Activated naive CD4-positive, alpha-beta T cell treated with anti-CD3 and anti-CD28 coated beads for 36 hours (primary cell): ENCODE measurements at regions not wholly inside any gene's neighbourhood (a gene's known extent, or its start where the extent isn't known, plus 50 kb on each side); places are given as distances from the start of the nearest gene placed in this dataset.

Source experiments
- CTCF ChIA-PET: fragments of 350-600 bp; sonication (Branson Sonifier 250); formaldehyde crosslinking; loops from one replicate; lab custom pipeline; 2021; ENCODE audit warnings: antibody characterized with exemption; lab: Charles Lee
- DNase-seq: peaks from one replicate; pipeline ENCODE4 v3.0.0-alpha.2; 2020
- H3K27ac Mint-ChIP-seq: one replicate; pipeline ENCODE4 v1.8.0; 2021; ENCODE audit warnings: mild to moderate bottlenecking, mixed read lengths
- H3K27me3 Mint-ChIP-seq: one replicate; pipeline ENCODE4 v1.8.0; 2021; ENCODE audit warnings: low read depth, mixed read lengths
- H3K36me3 Mint-ChIP-seq: one replicate; pipeline ENCODE4 v1.8.0; 2021; ENCODE audit warnings: low read depth, mixed read lengths
- H3K4me1 Mint-ChIP-seq: one replicate; pipeline ENCODE4 v1.8.0; 2021; ENCODE audit warnings: low read depth, mixed read lengths
- H3K4me3 Mint-ChIP-seq: one replicate; pipeline ENCODE4 v1.8.0; 2021; ENCODE audit warnings: mild to moderate bottlenecking, moderate library complexity, mixed read lengths
- H3K9me3 Mint-ChIP-seq: one replicate; pipeline ENCODE4 v1.8.0; 2021; ENCODE audit warnings: mixed read lengths
- intact Hi-C: fragments of 100-400 bp; cut with micrococcal nuclease; formaldehyde crosslinking; loops from one replicate; pipeline ENCODE4 v1.15.1; 2023

- CTCF ChIA-PET = no interaction called here
- DNase-seq = no peak
These were observed 376.4 kb downstream of the SNAPC1 start for GRCh38 chr14:62138593-62138992.

GRCh38 chr14:62141139-62141538, 378.9 kb downstream of the SNAPC1 start:
- CTCF ChIA-PET = no interaction called here
- DNase-seq = no peak
- no peaks in the 10 kb centered on the region for H3K36me3 Mint-ChIP-seq
- no peak overlapping the region for H3K4me3 Mint-ChIP-seq
- peaks cover 21% of the 10 kb centered on the region for H3K27me3 Mint-ChIP-seq
- no peaks in the 10 kb centered on the region for H3K9me3 Mint-ChIP-seq
- intact Hi-C loops = no loop called here
- no peak overlapping the region for H3K27ac Mint-ChIP-seq
- H3K4me1 Mint-ChIP-seq = no peaks in the 10 kb centered on the region

More at GRCh38 chr14:62138593-62138992, 376.4 kb downstream of the SNAPC1 start:
- intact Hi-C loops = no loop called here
- Mint-ChIP-seq H3K27me3 (peaks cover 29% of the 10 kb centered on the region), H3K4me3 (no peak overlapping the region), H3K36me3 (no peaks in the 10 kb centered on the region), H3K27ac (no peak overlapping the region), H3K4me1 (no peaks in the 10 kb centered on the region), H3K9me3 (no peaks in the 10 kb centered on the region)

GRCh38 chr14:62143245-62143644, 381.0 kb downstream of the SNAPC1 start:
- intact Hi-C loops = no loop called here
- CTCF ChIA-PET = interaction anchor here (0.8 kb wide), 1 partner anchor 13 kb away, joined by 4 read pairs; no protein-coding TSS in a partner anchor
- H3K9me3 Mint-ChIP-seq = peaks cover 13% of the 10 kb centered on the region
- H3K36me3 Mint-ChIP-seq = no peaks in the 10 kb centered on the region
- H3K4me3 Mint-ChIP-seq = no peak overlapping the region
- no peak for DNase-seq
- H3K27ac Mint-ChIP-seq = no peak overlapping the region
- H3K4me1 Mint-ChIP-seq = no peaks in the 10 kb centered on the region
- peaks cover 12% of the 10 kb centered on the region for H3K27me3 Mint-ChIP-seq

DNA sequence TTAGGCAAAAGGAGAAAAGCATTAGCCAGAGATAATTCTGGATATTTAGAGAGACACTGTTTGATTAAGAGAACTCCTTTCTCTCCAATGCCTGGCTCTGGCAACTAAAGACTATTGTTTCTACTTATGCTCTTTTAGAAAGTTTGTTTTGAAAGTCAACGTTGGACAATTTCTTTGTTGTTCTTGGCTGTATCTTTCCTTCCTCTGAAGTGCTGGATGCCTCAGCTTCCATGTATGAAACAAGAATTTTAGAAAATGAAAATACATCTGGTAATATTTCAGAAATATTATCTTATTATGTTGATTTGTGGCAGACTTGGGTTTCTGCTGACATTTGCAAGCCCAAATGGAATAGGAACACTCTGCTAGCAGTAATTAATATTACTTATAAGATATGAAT, 382.6 kb downstream of the SNAPC1 start:
- intact Hi-C loops = no loop called here
- no peaks in the 10 kb centered on the region for H3K4me1 Mint-ChIP-seq
- DNase-seq = no peak
- no peak overlapping the region for H3K27ac Mint-ChIP-seq
- CTCF ChIA-PET = no interaction called here
- peaks cover 12% of the 10 kb centered on the region for H3K27me3 Mint-ChIP-seq
- H3K36me3 Mint-ChIP-seq = no peaks in the 10 kb centered on the region
- H3K4me3 Mint-ChIP-seq = no peak overlapping the region
- peaks cover 18% of the 10 kb centered on the region for H3K9me3 Mint-ChIP-seq

- no peak overlapping the region for H3K27ac Mint-ChIP-seq
- intact Hi-C loops = no loop called here
- H3K4me1 Mint-ChIP-seq = no peaks in the 10 kb centered on the region
- CTCF ChIA-PET = interaction anchor here (0.6 kb wide), 1 partner anchor 1294 kb away, joined by 3 read pairs; no protein-coding TSS in a partner anchor
- no peak for DNase-seq
- peaks cover 5% of the 10 kb centered on the region for H3K27me3 Mint-ChIP-seq
- peaks cover 18% of the 10 kb centered on the region for H3K9me3 Mint-ChIP-seq
- H3K4me3 Mint-ChIP-seq = no peak overlapping the region
- no peaks in the 10 kb centered on the region for H3K36me3 Mint-ChIP-seq
These were observed 383.8 kb downstream of the SNAPC1 start for GRCh38 chr14:62146030-62146429.

DNA sequence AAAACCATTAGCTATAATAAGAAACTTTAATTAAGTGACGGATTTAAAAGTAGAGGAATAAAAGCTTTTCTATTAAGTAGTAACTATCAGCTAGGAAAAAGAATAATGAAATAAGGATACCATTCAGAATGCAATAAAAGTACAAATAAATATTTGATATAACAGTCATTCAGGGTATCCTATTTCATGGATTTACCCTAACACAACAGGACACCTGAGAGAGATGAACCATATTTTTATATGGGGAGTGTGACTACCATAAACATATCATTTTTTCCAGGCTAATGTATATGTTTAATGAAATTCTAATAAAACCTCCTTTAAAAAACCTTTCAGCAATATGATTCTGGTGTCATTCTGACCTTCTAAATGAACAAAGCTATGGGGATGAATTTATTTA, 393.8 kb downstream of the SNAPC1 start:
- Mint-ChIP-seq H3K27me3 (peaks cover 6% of the 10 kb centered on the region), H3K27ac (no peak overlapping the region), H3K4me1 (no peaks in the 10 kb centered on the region), H3K9me3 (no peaks in the 10 kb centered on the region), H3K36me3 (no peaks in the 10 kb centered on the region), H3K4me3 (no peak overlapping the region)
- DNase-seq = no peak
- intact Hi-C loops = no loop called here
- CTCF ChIA-PET = interaction anchor here (1.3 kb wide), 1 partner anchor 13 kb away, joined by 4 read pairs; no protein-coding TSS in a partner anchor

- Mint-ChIP-seq H3K27me3 (peaks cover 8% of the 10 kb centered on the region), H3K4me3 (no peak overlapping the region), H3K4me1 (no peaks in the 10 kb centered on the region), H3K36me3 (no peaks in the 10 kb centered on the region), H3K27ac (no peak overlapping the region), H3K9me3 (no peaks in the 10 kb centered on the region)
- CTCF ChIA-PET = no interaction called here
- DNase-seq = no peak
- intact Hi-C loops = no loop called here
These were observed 396.6 kb downstream of the SNAPC1 start for GRCh38 chr14:62158779-62159178.

GRCh38 chr14:62159314-62159713, 397.1 kb downstream of the SNAPC1 start:
- Mint-ChIP-seq H3K27me3 (peaks cover 12% of the 10 kb centered on the region), H3K27ac (no peak overlapping the region), H3K4me1 (no peaks in the 10 kb centered on the region), H3K4me3 (no peak overlapping the region), H3K9me3 (no peaks in the 10 kb centered on the region), H3K36me3 (no peaks in the 10 kb centered on the region)
- no peak for DNase-seq
- intact Hi-C loops = no loop called here
- CTCF ChIA-PET = no interaction called here

DNA sequence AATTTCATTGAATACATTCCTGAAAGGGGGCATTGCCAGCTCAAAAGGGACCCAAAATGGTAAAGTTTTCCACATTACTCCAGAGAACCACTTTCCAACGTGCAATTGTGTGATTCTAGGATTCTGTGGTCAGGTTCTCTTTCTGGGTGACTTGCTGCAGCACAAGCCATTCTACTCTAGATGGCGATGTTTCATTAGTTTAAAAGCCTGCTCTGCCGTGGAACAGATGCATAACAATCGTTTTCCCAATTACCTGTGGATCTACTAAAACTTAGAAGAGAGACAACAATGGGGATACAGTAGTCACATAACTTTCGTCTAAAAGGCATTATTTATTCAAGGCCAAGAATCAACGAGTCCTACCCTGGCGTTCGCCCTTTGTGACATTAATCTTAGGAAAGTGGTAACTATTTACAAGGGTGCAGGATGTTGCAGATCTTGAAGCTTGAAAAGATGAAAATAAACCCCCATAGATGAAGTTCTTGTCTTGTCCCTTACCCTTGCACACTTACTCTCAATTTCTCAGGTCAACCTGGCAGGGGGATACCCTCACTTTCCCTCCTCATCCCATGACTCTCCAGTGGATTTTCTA, 400.9 kb downstream of the SNAPC1 start:
- Mint-ChIP-seq H3K9me3 (no peaks in the 10 kb centered on the region), H3K27me3 (peaks cover 12% of the 10 kb centered on the region), H3K36me3 (no peaks in the 10 kb centered on the region), H3K4me3 (no peak overlapping the region), H3K4me1 (no peaks in the 10 kb centered on the region), H3K27ac (no peak overlapping the region)
- CTCF ChIA-PET = interaction anchor here (0.6 to 1.0 kb wide), 3 partner anchors 99 to 1149 kb away, joined by 3 to 5 read pairs (median 3); no protein-coding TSS in a partner anchor
- peak; percentile 18 for DNase-seq
- intact Hi-C loops = loop anchor here (1.0 kb wide), 1 partner anchor 1113 kb away; no protein-coding TSS in a partner anchor

DNA sequence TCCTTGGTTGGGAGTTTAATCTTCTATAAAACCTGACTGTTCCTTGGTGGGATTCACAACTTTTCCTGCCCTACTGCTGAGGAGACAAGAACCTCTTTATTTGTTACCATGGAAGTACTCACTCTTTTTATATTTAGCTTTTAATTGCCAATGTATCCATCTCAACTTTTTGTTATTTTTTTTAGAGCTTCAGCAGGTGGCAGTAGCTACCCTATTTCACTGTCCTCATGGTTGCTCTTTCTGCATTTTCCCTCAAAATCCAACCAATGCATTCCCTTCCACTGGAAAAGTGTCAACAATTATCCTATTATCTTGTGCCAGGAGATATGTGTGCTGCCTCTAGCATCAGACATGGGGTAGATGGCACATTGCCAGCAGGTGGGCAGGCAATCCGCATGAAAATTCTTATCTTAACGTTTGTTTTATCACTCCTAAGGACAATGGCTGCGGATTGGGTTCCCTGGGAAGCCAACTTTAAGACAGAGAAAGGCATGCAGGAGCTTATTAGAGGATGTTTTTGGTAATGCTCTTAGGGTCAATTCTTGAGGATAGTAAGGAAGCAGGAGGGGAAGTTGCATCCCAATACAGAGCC, 406.4 kb downstream of the SNAPC1 start:
- Mint-ChIP-seq H3K27ac (no peak overlapping the region), H3K9me3 (no peaks in the 10 kb centered on the region), H3K27me3 (peaks cover 10% of the 10 kb centered on the region), H3K4me3 (no peak overlapping the region), H3K36me3 (no peaks in the 10 kb centered on the region), H3K4me1 (no peaks in the 10 kb centered on the region)
- DNase-seq = no peak
- CTCF ChIA-PET = interaction anchor here (0.9 to 1.1 kb wide), 3 partner anchors 11 to 1069 kb away, joined by 3 to 4 read pairs (median 3); no protein-coding TSS in a partner anchor
- intact Hi-C loops = no loop called here

GRCh38 chr14:62179367-62180018, 417.3 kb downstream of the SNAPC1 start:
- Mint-ChIP-seq H3K9me3 (no peaks in the 10 kb centered on the region), H3K27ac (no peak overlapping the region), H3K36me3 (no peaks in the 10 kb centered on the region), H3K4me1 (no peaks in the 10 kb centered on the region), H3K27me3 (peaks cover 17% of the 10 kb centered on the region), H3K4me3 (no peak overlapping the region)
- CTCF ChIA-PET = interaction anchor here (1.1 to 1.5 kb wide), 3 partner anchors 11 to 1104 kb away, joined by 3 to 4 read pairs (median 4); no protein-coding TSS in a partner anchor
- intact Hi-C loops = loop anchor here (1.0 to 10.0 kb wide), 2 partner anchors 865 to 1097 kb away; partner anchors contain the start of gene KCNH5
- DNase-seq = peak; percentile 65

DNA sequence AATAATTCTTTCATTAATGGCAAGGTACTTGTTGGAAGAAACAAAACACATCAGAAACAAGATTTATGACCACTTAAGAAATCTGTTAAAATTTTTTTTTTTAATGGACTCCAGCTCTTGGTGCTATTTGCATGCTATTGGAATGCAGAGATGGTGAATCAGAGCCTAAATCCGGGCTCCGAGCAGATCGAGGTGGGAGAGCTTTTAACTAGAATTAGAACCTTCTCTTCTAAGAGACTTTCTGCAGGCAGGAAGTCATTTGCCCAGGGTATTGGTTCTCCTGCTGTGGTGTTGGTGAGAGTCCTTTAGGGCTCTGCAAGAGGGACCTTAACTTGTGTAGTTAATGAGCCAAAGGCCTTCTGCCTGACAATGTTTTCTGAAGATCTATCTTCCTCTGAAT, 419.4 kb downstream of the SNAPC1 start:
- CTCF ChIA-PET = no interaction called here
- Mint-ChIP-seq H3K36me3 (no peaks in the 10 kb centered on the region), H3K4me1 (no peaks in the 10 kb centered on the region), H3K27me3 (peaks cover 12% of the 10 kb centered on the region), H3K27ac (no peak overlapping the region), H3K4me3 (no peak overlapping the region), H3K9me3 (no peaks in the 10 kb centered on the region)
- intact Hi-C loops = no loop called here
- DNase-seq = no peak
